ENCODE measurements at regions not wholly inside any gene's neighbourhood (a gene's known extent, or its start where the extent isn't known, plus 50 kb on each side); places are given as distances from the start of the nearest gene placed in this dataset.

DNA sequence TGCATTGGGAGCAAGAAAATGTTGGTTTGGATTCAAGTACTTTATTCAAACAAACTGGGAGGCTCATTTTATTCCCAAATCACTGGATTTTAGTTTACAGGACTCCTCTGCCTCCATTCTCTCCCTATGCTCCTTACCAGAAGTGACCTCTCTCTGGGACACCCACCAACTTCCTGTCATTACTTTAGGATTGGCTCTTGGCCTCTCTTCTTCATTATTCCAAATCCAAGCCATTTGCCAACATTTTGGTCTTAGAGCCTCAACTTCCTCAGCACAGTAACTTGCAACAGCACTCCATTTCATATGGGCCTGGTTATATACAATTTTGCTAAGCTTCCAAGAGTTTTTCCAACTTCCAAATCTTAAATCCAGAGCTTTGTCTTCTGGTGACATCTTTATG lies 432.1 kb downstream of the NR2F2 start:
- no peak for DNase-seq

DNA sequence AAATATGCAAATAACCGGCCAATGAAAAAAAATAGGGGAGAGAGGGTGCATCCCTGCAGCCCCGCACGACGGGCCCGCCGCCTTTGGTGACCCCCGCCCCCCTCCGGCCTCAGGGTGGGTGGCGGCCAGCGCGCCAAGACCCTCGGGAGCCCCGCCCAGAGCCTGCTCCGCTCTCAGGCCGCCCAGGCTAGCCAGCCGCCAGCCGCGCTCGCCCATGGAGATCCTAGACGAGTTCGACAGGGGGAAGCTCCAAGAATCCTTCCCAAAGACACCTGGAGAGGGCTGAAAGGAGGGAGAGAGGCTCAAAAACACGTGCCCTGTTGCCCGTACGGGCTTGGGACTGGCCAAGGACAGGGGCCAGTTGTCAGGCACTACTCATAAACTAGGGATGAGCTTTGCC lies 434.0 kb downstream of the NR2F2 start:
- no peak for DNase-seq

- DNase-seq = no peak
Observed at GRCh38 chr15:96764946-96765345, 434.4 kb downstream of the NR2F2 start.

- DNase-seq = no peak
Observed at GRCh38 chr15:96766366-96766765, 435.9 kb downstream of the NR2F2 start.

GRCh38 chr15:96767703-96768434 lies 437.4 kb downstream of the NR2F2 start:
- DNase-seq = no peak

GRCh38 chr15:96768435-96768789 lies 437.9 kb downstream of the NR2F2 start:
- DNase-seq = no peak

DNA sequence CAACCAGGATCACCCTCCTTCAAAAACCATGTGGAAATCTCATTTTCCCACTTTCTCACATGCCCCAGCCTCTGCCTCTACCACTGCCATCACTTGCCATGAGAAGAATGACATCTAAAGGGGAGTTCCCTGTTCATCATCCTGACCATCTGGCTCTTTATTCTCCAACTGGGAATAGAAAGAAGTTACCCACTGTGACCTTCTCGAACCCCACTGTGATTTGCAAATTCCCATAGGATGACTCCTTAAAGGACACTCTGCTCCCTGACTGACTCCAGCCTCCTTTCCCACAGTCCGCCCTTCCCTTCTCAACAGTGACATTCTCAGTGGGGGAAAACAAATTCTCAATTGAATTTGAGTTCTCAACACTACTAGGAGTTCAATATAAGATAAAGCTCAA lies 440.5 kb downstream of the NR2F2 start:
- no peak for DNase-seq

GRCh38 chr15:96774216-96774615 lies 443.7 kb downstream of the NR2F2 start:
- DNase-seq = no peak

DNA sequence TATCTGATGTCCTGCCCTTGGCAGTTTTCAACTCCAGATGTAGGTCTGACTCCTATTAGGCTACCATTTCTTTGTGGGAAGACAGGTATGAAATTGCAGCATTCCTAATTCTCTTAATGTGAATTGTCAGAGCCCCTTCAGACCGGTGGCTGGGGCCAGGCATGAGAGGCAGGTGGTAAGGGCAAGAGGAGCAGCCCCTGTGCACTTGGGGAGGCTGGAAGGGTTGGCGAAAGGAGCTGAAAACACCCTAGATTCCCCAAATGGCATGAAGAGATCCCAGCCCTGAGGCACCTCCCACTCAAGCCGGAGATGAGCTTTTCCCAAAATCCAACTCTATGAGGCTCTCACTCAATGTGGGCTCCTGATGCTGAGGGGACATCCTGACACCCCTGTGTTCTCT lies 453.2 kb downstream of the NR2F2 start:
- DNase-seq = no peak

DNA sequence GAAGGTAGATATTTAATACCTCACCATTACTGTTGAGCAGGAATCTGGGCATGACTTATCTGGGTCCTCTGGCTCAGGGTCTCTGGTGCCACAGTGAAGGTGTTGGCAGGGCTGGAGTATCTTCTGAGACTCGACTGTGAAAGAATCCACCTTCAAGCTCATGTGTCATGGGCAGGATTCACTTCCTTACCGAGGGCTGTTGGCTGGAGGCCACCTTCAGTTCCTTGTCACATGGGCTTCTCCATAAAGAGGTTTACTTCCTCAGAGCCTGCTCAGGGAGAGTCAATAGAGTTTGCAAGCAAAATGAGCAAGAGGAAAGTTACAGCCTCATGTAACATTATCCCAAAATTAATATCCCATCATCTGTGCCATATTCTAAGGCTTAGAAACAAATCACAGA lies 459.5 kb downstream of the NR2F2 start:
- DNase-seq = peak; percentile 8

- no peak for DNase-seq
Observed at GRCh38 chr15:96792216-96792615, 461.7 kb downstream of the NR2F2 start.

GRCh38 chr15:96796841-96797240 lies 466.3 kb downstream of the NR2F2 start:
- no peak for DNase-seq

- no peak for DNase-seq
Observed at GRCh38 chr15:96801576-96802150, 471.2 kb downstream of the NR2F2 start.

DNA sequence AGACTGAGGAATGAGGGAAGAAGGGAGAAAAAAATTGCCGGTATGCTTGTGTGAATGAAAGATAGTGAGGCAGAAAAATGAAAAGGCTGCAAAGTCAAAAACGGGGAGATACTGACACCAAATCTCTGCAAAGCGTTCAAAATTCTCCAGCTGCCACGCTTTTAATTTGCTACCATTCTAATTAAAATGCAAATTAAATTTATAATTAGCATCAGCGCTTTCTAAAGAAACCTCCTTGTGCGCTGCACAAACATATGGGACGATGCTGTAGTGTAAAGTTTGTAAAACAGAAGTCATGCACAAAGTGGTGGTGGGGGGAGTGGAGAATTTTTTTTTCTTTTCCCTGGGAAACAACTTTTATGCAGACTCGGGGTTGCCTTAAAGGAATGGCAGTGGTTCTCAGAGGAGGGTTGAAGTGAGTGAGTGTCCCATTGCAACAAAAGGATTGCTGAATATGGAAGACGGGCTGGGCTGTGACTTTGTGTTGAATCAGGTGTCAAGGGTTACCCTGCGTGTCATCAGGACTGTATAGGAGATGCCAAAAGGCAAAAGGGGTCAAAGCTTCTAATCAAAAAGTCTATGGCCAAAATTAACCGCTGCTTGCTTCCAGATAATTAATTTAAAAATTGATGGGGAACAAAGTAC lies 472.2 kb downstream of the NR2F2 start:
- no peak for DNase-seq

- no peak for DNase-seq
Observed at GRCh38 chr15:96804754-96805153, 474.3 kb downstream of the NR2F2 start.

- DNase-seq = no peak
Observed at GRCh38 chr15:96807361-96807760, 476.9 kb downstream of the NR2F2 start.

GRCh38 chr15:96817900-96818299 lies 487.4 kb downstream of the NR2F2 start:
- no peak for DNase-seq

GRCh38 chr15:96818861-96819260 lies 488.4 kb downstream of the NR2F2 start:
- no peak for DNase-seq

DNA sequence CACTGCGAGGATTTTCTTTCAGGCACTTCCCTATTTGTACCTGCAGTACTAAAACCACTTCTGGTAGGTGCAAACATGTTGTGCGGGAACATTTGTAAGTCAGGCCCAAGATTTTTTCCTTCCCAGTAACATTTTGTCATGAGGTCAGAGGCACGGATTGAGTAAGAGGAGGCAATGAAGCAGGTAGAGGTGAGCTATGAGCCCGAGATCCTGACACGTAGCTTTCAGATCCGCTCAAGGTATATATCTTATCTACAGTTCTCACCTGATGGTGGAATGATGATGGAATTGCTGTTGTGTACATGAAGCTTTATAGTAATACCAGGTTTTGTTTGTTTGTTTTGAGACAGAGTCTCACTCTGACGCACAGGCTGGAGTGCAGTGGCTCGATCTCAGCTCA lies 497.5 kb downstream of the NR2F2 start:
- DNase-seq = no peak

DNA sequence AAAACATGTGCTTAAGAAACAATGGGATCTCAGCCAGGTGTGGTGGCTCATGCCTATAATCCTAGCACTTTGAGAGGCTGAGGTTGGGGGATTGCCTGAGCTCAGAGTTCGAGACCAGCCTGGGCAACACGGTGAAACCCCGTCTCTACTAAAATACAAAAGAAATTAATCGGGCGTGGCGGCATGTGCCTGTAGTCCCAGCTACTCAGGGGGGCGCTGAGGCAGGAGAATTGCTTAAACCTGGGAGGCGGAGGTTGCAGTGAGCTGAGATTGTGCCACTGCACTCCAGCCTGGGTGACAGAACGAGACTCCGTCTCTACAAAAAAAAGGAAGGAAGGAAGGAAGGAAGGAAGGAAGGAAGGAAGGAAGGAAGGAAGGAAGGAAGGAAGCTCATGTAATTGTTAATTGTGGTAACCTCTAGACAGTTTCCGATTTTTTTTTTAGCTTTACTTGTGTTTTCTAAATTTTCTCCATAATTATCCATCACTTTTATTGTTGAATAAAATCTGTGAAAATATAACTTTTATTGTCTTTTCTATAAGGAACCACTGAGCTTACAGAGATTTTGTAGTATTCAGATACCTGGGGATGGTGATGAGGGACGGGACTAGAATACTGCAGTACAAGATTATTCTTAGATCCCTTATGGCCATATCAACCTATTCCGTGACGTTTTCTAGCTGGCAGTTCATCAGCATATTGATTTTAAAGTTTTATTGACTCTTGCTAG lies 506.9 kb downstream of the NR2F2 start:
- DNase-seq = no peak

- DNase-seq = no peak
Observed at GRCh38 chr15:96838081-96838480, 507.6 kb downstream of the NR2F2 start.

DNA sequence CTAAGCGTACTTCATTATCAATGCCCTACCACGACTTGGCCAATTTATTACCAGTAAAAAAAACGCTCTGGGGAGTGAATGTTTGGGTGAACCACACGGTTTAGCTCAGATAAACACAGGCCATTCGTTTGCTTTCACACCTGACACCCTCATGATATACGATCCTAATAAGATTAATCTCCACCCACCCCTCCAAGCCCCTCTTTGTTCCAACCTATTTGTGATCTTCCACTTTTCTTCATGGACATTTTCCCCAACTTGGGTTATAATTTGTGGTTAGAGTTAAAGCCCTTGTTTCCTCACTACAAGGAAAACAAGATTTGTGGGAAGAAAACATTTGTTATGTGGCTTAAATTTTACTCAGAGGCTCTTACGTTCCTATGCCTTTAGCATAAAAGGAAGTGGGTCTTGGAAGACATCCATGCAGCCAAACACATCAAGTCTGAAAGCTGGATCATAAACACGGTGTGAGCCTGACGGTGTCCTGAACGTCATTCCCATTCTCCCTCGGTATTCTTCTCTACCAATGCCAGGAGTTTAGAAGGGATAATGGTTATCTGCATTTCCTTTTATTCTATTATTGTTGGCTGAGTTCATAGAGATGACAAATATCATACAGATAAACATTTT lies 518.9 kb downstream of the NR2F2 start:
- no peak for DNase-seq

- DNase-seq = no peak
Observed at GRCh38 chr15:96851613-96852012, 521.1 kb downstream of the NR2F2 start.
